H9 (cell line): ENCODE measurements at regions not wholly inside any gene's neighbourhood (a gene's known extent, or its start where the extent isn't known, plus 50 kb on each side); places are given as distances from the start of the nearest gene placed in this dataset.

ENCODE experiments used
- DNase-seq: peaks from one replicate; pipeline ENCODE4 v3.0.0-alpha.2; 2017
- H2AFZ ChIP-seq: one replicate; pipeline ENCODE4 v1.6.1; 2013; ENCODE audit warnings: mild to moderate bottlenecking, low read length, control low read depth, moderate library complexity
- H2AK5ac ChIP-seq: 2 replicates; pipeline ENCODE4 v1.6.1; 2013; ENCODE audit warnings: low read length, control low read depth, mixed read lengths; ENCODE audit not compliant: insufficient read length
- H2BK120ac ChIP-seq: one replicate; pipeline ENCODE4 v1.6.1; 2013; ENCODE audit warnings: low read depth, mild to moderate bottlenecking, low read length, control low read depth, inconsistent platforms; ENCODE audit not compliant: poor library complexity, severe bottlenecking
- H2BK12ac ChIP-seq: 2 replicates; pipeline ENCODE4 v1.6.1; 2013; ENCODE audit warnings: low read length, control low read depth, mixed read lengths, low read depth; ENCODE audit not compliant: insufficient read length
- H2BK15ac ChIP-seq: 2 replicates; pipeline ENCODE4 v1.6.1; 2013; ENCODE audit warnings: low read depth, low read length, control low read depth
- H2BK20ac ChIP-seq: one replicate; pipeline ENCODE4 v1.6.1; 2013; ENCODE audit warnings: low read depth, mild to moderate bottlenecking, low read length, control low read depth, inconsistent platforms; ENCODE audit not compliant: poor library complexity, severe bottlenecking
- H2BK5ac ChIP-seq: 2 replicates; pipeline ENCODE4 v1.6.1; 2013; ENCODE audit warnings: low read length, control low read depth, mixed read lengths; ENCODE audit not compliant: insufficient read length
- H3K14ac ChIP-seq: 2 replicates; pipeline ENCODE4 v1.6.1; 2013; ENCODE audit warnings: low read length, control low read depth; ENCODE audit not compliant: insufficient read depth
- H3K18ac ChIP-seq: 2 replicates; pipeline ENCODE4 v1.6.1; 2013; ENCODE audit warnings: low read depth, mild to moderate bottlenecking, mixed read lengths, low read length, control low read depth; ENCODE audit not compliant: insufficient read length
- H3K23ac ChIP-seq: 2 replicates; pipeline ENCODE4 v1.6.1; 2013; ENCODE audit warnings: low read length, control low read depth, mixed read lengths, low read depth; ENCODE audit not compliant: insufficient read length
- H3K23me2 ChIP-seq: 2 replicates; pipeline ENCODE4 v1.6.1; 2013; ENCODE audit warnings: low read depth, mild to moderate bottlenecking, mixed read lengths, low read length, control low read depth; ENCODE audit not compliant: insufficient read length, poor library complexity, severe bottlenecking
- H3K27ac ChIP-seq: 2 replicates; pipeline ENCODE4 v1.5.1; 2013; ENCODE audit warnings: low read length, control low read depth, mixed read lengths, low read depth; ENCODE audit not compliant: insufficient read length
- H3K27me3 ChIP-seq: 2 replicates; pipeline ENCODE4 v1.6.1; 2013; ENCODE audit warnings: low read length, control low read depth, inconsistent platforms; ENCODE audit not compliant: insufficient read depth
- H3K4ac ChIP-seq: 2 replicates; pipeline ENCODE4 v1.6.1; 2013; ENCODE audit warnings: low read depth, mild to moderate bottlenecking, control low read depth, inconsistent platforms, low read length, moderate library complexity
- H3K4me1 ChIP-seq: 2 replicates; pipeline ENCODE4 v1.6.1; 2013; ENCODE audit warnings: low read length, control low read depth, inconsistent platforms; ENCODE audit not compliant: insufficient read depth
- H3K4me2 ChIP-seq: 2 replicates; pipeline ENCODE4 v1.6.1; 2013; ENCODE audit warnings: low read length, control low read depth, mixed read lengths; ENCODE audit not compliant: insufficient read length, insufficient read depth
- H3K56ac ChIP-seq: 2 replicates; pipeline ENCODE4 v1.6.1; 2013; ENCODE audit warnings: low read depth, mild to moderate bottlenecking, mixed read lengths, low read length, control low read depth; ENCODE audit not compliant: insufficient read length
- H3K79me1 ChIP-seq: 2 replicates; pipeline ENCODE4 v1.6.1; 2013; ENCODE audit warnings: low read depth, mild to moderate bottlenecking, moderate library complexity, low read length, control low read depth, inconsistent platforms; ENCODE audit not compliant: insufficient read depth, poor library complexity, severe bottlenecking
- H3K79me2 ChIP-seq: 2 replicates; pipeline ENCODE4 v1.6.1; 2013; ENCODE audit warnings: low read length, control low read depth, inconsistent platforms; ENCODE audit not compliant: insufficient read depth
- H3K9ac ChIP-seq: 2 replicates; pipeline ENCODE4 v1.6.1; 2013; ENCODE audit warnings: low read length, control low read depth, mixed read lengths; ENCODE audit not compliant: insufficient read length; ENCODE audit errors: extremely low read depth
- H3K9me3 ChIP-seq: one replicate; pipeline ENCODE4 v1.6.1; 2013; ENCODE audit warnings: low read depth, low read length, inconsistent platforms; ENCODE audit not compliant: control insufficient read depth
- H3T11ph ChIP-seq: one replicate; pipeline ENCODE4 v1.6.1; 2013; ENCODE audit warnings: mild to moderate bottlenecking, low read length, control low read depth, inconsistent platforms
- H4K20me1 ChIP-seq: one replicate; pipeline ENCODE4 v1.6.1; 2013; ENCODE audit not compliant: control insufficient read depth, insufficient read length, insufficient read depth
- H4K5ac ChIP-seq: 2 replicates; pipeline ENCODE4 v1.6.1; 2013; ENCODE audit warnings: low read depth, mild to moderate bottlenecking, mixed read lengths, low read length, control low read depth; ENCODE audit not compliant: insufficient read length
- H4K8ac ChIP-seq: replicated peaks from 2 replicates; pipeline ENCODE4 v1.6.1; 2013; ENCODE audit warnings: low read length, control low read depth, mixed read lengths, low read depth; ENCODE audit not compliant: insufficient read length
- H4K91ac ChIP-seq: 2 replicates; pipeline ENCODE4 v1.6.1; 2013; ENCODE audit warnings: low read depth, mild to moderate bottlenecking, moderate library complexity, mixed read lengths, low read length, control low read depth; ENCODE audit not compliant: insufficient read length
- H3K27ac Mint-ChIP-seq, 3 experiments: 2 replicates in 2 of 3; 3 replicates in 1 of 3; pipeline ENCODE4 v1.8.0; 2020 to 2021; ENCODE audit warnings: mixed read lengths in 3 of 3, mild to moderate bottlenecking in 1 of 3, moderate library complexity in 1 of 3
- H3K27me3 Mint-ChIP-seq: 2 replicates; pipeline ENCODE4 v1.8.0; 2021; ENCODE audit warnings: low read depth, mild to moderate bottlenecking, moderate library complexity, mixed read lengths
- H3K36me3 Mint-ChIP-seq, 3 experiments: 2 replicates in 2 of 3; 3 replicates in 1 of 3; pipeline ENCODE4 v1.8.0; 2020 to 2021; ENCODE audit warnings: low read depth in 3 of 3, mixed read lengths in 3 of 3; ENCODE audit not compliant: insufficient read depth in 1 of 3
- H3K4me1 Mint-ChIP-seq, 2 experiments: 2 replicates each; pipeline ENCODE4 v1.8.0; 2020; ENCODE audit warnings: mixed read lengths in 2 of 2
- H3K4me3 Mint-ChIP-seq, 2 experiments: 2 replicates in 1 of 2; 3 replicates in 1 of 2; pipeline ENCODE4 v1.8.0; 2020 to 2021; ENCODE audit warnings: mild to moderate bottlenecking in 2 of 2, mixed read lengths in 2 of 2, moderate library complexity in 1 of 2
- H3K9me3 Mint-ChIP-seq, 2 experiments: 2 replicates in 1 of 2; 3 replicates in 1 of 2; pipeline ENCODE4 v1.8.0; 2020; ENCODE audit warnings: mild to moderate bottlenecking in 2 of 2, mixed read lengths in 2 of 2, moderate library complexity in 1 of 2
- TF ChIP-seq, protein P1 (sequence below): fragments of 200-600 bp; sonication (generic); conservative IDR thresholded peaks from 3 replicates; pipeline ENCODE4 v1.8.0; 2021; ENCODE audit warnings: antibody characterized with exemption, mild to moderate bottlenecking

GRCh38 chr6:104589940-104590339 is 269.8 kb downstream of the HACE1 start:
- Histone ChIP-seq H3K4ac (no peak overlapping the region), H3K56ac (no peak overlapping the region), H2BK12ac (no peak overlapping the region), H3K14ac (no peak overlapping the region), H4K8ac (no peak overlapping the region), H2BK15ac (no peak overlapping the region), H2BK5ac (no peak overlapping the region), H3K27ac (no peak overlapping the region), H3K4me1 (no peaks in the 10 kb centered on the region; the same call in 1 of the 2 replicates), H4K5ac (no peak overlapping the region), H3K9me3 (no peaks in the 10 kb centered on the region), H3K18ac (no peak overlapping the region), H3T11ph (no peak overlapping the region), H3K79me2 (no peaks in the 10 kb centered on the region), H2AFZ (no peak overlapping the region), H3K79me1 (no peaks in the 10 kb centered on the region), H3K4me2 (no peak overlapping the region), H3K27me3 (no peaks in the 10 kb centered on the region), H3K23me2 (no peaks in the 10 kb centered on the region), H3K23ac (no peak overlapping the region), H4K91ac (no peak overlapping the region), H3K9ac (no peak overlapping the region), H2BK120ac (no peak overlapping the region), H2BK20ac (no peak overlapping the region), H4K20me1 (no peaks in the 10 kb centered on the region), H2AK5ac (no peak overlapping the region)
- Mint-ChIP-seq H3K27me3 (no peaks in the 10 kb centered on the region), H3K27ac (no peak overlapping the region), H3K9me3 (no peaks in the 10 kb centered on the region), H3K4me1 (no peaks in the 10 kb centered on the region), H3K4me3 (no peak overlapping the region), H3K36me3 (no peaks in the 10 kb centered on the region)
- TF ChIP-seq, protein P1, sequence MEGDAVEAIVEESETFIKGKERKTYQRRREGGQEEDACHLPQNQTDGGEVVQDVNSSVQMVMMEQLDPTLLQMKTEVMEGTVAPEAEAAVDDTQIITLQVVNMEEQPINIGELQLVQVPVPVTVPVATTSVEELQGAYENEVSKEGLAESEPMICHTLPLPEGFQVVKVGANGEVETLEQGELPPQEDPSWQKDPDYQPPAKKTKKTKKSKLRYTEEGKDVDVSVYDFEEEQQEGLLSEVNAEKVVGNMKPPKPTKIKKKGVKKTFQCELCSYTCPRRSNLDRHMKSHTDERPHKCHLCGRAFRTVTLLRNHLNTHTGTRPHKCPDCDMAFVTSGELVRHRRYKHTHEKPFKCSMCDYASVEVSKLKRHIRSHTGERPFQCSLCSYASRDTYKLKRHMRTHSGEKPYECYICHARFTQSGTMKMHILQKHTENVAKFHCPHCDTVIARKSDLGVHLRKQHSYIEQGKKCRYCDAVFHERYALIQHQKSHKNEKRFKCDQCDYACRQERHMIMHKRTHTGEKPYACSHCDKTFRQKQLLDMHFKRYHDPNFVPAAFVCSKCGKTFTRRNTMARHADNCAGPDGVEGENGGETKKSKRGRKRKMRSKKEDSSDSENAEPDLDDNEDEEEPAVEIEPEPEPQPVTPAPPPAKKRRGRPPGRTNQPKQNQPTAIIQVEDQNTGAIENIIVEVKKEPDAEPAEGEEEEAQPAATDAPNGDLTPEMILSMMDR: no peak
- no peak for DNase-seq
